ENCODE measurements at regions not wholly inside any gene's neighbourhood (a gene's known extent, or its start where the extent isn't known, plus 50 kb on each side); places are given as distances from the start of the nearest gene placed in this dataset.
"Not testable (repeated sequence)": the region's sequence is repeated elsewhere in the genome, so short reads cannot be mapped to it uniquely, and the experiment has no call there.

DNA sequence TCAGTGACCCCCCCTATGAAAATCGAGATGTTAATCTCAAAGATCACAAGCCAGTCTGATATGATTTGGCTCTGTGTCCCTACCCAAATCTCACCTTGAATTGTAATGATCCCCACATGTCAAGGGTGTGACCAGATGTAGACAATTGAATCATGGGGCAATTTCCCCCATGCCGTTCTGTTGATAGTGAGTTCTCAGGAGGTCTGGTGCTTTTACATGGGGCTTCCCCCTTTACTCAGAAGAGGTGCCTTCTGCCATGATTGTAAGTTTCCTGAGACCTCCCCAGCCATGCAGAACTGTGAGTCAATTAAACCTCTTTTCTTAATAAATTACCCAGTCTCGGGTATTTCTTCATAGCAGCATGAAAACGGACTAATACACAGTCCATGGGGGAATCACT, 459.5 kb downstream of the MFSD1 start:
- TF ChIP-seq, protein P1, sequence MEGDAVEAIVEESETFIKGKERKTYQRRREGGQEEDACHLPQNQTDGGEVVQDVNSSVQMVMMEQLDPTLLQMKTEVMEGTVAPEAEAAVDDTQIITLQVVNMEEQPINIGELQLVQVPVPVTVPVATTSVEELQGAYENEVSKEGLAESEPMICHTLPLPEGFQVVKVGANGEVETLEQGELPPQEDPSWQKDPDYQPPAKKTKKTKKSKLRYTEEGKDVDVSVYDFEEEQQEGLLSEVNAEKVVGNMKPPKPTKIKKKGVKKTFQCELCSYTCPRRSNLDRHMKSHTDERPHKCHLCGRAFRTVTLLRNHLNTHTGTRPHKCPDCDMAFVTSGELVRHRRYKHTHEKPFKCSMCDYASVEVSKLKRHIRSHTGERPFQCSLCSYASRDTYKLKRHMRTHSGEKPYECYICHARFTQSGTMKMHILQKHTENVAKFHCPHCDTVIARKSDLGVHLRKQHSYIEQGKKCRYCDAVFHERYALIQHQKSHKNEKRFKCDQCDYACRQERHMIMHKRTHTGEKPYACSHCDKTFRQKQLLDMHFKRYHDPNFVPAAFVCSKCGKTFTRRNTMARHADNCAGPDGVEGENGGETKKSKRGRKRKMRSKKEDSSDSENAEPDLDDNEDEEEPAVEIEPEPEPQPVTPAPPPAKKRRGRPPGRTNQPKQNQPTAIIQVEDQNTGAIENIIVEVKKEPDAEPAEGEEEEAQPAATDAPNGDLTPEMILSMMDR (IDR thresholded peaks at IDR 0.05) = not testable (repeated sequence)
- not testable (repeated sequence) for TF ChIP-seq POLR2A, POLR2AphosphoS5 (IDR thresholded peaks at IDR 0.05)

Measured in gastroesophageal sphincter (tissue), 3 donors.